HG03135 (cell line): ENCODE measurements at regions not wholly inside any gene's neighbourhood (a gene's known extent, or its start where the extent isn't known, plus 50 kb on each side); places are given as distances from the start of the nearest gene placed in this dataset.

Source experiments
- ATAC-seq: cut with Tn5 transposase; IDR thresholded peaks from one replicate; pipeline ENCODE4 v1.9.1; 2021; ENCODE audit warnings: mild to moderate bottlenecking, moderate library complexity; ENCODE audit not compliant: unreplicated experiment

GRCh38 chr4:181437895-181438294 lies 805.3 kb upstream of the TENM3 start:
- no peak for ATAC-seq

DNA sequence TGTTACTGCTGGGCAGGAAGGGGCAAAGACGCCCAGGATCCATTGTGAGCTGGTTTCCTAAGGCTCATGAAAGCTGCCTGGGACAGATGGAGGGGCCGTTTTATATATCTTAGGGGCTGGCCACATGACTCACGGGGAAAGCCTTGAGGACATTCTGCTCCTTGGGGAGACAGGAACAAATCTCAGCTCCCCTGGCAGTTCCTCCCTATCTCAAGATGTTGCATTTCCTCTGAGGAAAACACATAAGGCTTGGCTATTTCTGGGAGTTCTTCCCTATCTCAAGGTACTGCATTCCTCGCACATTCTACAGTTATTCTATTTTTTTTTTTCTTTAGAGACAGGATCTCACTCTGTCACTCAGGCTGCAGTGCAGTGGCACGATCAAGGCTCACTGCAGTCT lies 804.6 kb upstream of the TENM3 start:
- ATAC-seq, result no peak

- ATAC-seq, result no peak
These were observed 800.2 kb upstream of the TENM3 start for GRCh38 chr4:181443021-181443420.

- no peak for ATAC-seq
These were observed 777.4 kb upstream of the TENM3 start for GRCh38 chr4:181465826-181466225.

DNA sequence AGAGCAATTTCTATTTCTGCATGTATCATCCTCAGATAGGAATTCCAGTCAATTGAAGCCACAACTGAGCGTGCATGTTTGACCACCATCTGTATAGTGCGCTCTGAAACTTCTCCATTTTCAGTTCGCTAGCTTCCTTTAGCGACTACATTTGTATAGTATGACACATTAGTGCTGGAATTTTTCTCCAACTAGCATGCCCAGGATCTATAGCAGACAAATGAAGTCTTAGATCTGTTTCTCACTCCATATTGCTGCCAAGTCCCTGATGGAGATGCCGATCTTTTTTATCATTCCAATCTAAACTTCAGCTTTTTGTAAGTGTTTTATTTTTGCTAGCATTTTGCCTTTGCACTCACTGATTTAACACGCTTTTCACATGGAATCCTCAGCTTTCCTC lies 774.8 kb upstream of the TENM3 start:
- no peak for ATAC-seq

DNA sequence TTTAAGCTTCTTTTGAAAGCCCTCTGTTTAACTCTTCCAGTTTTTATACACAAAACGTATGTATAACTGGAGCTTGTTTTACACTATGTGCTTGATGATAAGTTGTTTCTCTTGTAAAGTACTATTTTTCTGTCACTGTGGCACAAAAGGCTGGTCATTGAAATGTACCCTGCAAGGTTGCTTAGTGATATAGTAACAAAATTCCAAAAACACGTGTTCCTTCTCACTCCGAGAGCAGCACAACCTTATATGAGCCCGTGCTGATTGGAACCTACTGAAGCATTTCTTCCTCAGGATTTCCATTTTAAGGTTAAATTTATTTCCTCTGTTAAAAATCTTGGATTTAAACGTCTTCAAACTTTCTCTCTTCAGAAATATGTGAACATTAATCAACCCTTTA lies 772.9 kb upstream of the TENM3 start:
- ATAC-seq, result no peak

DNA sequence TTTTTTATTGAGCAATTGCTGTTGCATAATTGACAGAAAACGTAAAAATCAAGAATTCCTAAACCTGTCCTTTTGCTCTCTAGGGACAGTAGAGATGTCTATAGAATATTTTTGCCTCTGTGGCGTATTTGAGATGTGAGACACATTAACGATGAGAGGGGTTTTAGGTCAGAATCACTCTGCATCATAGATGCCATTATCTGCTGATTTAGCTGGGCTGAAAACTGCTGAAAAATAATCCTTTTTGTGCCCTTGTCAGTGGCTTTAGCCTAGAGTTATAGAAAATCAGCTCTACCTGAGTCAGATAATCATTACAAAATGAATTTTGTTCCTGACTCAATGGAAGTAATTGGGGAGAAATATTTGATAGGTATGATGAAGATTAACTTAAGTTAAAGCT lies 767.8 kb upstream of the TENM3 start:
- no peak for ATAC-seq

GRCh38 chr4:181475781-181476507 lies 767.3 kb upstream of the TENM3 start:
- no peak for ATAC-seq

GRCh38 chr4:181476508-181476890 lies 766.7 kb upstream of the TENM3 start:
- no peak for ATAC-seq

GRCh38 chr4:181477591-181477990 lies 765.6 kb upstream of the TENM3 start:
- no peak for ATAC-seq

DNA sequence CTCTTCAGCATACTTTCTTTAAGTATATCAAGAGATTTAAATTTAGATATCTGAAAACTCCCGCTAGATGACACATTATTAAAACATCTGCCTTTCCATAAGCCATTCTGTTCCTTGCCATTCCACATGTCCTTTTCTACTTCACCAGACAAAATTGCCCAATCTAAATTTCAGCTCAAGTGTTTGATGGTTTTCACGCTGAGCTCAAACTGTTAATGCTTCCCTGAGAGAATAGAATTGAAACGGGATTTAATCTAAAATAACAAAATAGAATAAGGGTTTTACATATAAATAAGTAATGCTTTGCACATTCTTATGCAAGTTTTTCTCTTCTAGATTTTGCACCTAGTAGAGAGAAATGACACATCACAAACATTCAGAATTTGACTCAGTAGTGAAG lies 764.5 kb upstream of the TENM3 start:
- no peak for ATAC-seq

DNA sequence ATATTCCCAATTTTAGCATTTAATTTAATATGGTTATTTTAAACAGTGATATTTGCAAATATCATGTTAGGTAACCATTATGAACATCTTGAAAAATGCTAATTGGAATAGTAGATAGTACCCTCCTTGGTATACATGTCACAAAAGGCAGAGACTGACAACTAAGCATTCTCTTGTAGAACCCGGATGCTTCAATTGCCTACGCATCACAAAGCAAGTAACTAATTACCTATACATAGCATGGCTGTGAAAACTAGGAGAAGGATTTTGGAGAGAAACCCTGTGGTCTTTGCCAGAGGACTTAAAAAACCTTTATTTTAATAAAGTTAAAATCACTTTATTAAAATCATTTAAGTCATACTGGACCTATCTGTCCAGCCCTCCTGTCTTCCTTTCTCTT lies 764.1 kb upstream of the TENM3 start:
- ATAC-seq, result no peak

DNA sequence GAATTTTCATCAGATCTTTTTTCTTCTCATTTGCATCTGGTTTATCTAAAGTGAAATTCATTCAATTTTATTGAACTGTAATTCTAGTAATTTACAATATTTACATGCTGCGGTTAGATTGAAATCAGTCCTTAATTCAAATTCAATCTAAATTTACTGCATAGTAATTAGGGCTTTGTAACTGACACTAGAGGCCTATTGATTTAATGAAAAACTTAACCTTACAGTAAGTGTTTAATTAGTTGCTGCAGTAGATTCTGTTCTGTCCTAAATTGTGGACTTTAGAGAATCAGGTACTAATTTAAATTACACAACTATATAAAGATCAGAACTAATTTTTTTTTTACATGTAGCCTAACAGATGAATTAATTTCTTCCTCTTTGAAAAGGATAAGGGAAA lies 758.8 kb upstream of the TENM3 start:
- ATAC-seq, result no peak

DNA sequence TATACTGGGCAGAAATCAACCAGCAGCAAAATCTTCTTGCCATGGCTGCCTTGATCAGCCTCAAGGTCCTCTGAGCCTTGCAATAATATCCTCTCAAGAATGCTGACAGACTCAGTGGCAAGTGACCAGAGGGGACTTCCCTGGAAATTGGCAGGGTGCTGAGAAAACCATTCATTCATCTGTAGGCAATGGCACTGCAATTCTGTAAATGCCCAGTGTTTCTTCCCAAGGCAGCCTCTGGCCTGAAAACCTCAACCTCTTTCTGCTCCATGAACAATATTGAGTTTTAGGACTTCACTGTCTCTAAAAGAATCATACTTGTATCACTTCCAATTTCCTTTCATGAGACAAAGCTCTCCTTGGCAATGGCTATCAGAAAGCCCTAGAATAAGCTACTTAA lies 754.3 kb upstream of the TENM3 start:
- no peak for ATAC-seq

- ATAC-seq, result no peak
These were observed 745.1 kb upstream of the TENM3 start for GRCh38 chr4:181498148-181498547.

GRCh38 chr4:181502611-181503010 lies 740.6 kb upstream of the TENM3 start:
- no peak for ATAC-seq

DNA sequence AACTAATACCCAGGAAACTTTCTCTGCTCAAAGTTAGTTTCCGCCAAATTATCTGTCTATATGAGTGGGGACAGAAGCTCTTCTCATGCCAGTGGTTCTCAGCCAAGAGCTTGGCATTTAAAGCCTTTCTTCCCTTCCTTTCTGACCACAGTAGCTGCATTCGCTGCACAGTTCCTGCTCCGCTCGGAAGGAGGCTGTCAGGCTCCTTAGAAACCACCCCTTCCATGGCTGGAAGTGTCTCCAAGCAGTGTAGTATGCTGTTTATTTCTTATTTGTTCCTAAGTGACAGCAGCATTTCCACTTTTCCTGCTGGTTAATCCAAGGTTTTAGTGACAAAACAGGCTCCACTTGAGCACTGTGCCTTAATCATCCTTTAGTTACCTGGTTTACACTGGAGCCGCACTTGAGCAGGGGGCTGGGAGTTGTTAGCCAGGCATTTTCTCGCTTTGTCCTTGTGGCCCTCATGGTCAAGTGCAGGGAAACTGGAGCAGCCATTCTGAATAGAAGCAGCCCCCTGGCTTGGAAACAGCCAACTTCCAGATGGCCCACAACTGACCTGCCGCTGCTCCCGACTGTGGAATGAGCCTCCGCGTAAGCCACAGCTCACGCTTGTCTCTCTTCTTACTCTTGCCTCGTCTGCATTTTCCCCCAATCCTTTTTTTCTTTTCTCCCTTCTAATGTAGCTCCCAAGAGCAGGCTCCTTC lies 739.4 kb upstream of the TENM3 start:
- no peak for ATAC-seq

DNA sequence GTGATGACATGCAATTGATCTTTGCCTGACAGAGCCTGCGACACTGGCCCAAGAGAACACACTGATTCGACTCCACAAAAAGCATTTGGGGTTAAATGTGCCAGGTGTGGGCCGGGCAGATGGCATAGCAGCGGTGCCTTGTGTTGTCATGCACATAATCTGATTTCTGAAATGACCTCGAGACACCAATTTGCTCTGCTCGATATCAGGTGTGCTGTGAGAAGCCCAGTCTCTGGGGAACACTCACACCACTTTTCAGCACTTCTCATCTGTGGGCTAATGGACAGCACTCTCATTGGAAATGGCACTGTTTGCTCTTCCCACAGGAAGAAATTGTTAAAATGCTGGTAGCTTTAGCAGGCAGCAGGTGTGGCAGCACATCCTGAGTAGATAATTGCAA lies 738.3 kb upstream of the TENM3 start:
- no peak for ATAC-seq

DNA sequence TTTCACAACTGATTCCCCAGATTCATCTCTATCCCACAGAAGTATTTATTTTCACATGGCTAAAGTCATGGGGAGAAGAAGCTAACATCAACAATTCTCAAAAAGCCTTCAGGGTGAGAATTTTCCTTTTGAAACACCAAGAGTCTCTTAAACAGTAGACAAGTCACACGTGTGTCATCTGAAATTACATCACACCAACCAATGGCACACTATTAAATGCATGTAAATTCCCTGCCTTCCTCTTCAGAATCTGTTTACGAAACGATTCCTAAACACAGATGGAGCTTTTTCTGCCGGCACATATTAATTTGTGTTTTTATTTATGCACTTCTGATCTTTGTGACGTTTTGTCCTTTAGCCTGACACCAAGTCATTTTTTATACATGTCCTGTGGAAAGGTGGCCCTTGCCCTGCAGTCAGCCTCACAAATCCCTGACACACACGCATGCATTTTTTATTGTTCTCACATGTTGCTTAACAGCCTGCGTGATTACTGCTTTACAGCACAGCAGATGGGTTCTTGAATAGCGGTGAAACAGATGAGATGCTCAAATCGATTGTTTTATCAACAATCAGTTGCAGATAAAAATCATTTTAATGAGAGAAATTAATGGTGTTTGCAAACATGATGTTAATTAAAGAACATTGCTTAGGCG lies 735.9 kb upstream of the TENM3 start:
- ATAC-seq, result no peak

- ATAC-seq, result no peak
These were observed 735.3 kb upstream of the TENM3 start for GRCh38 chr4:181507938-181508337.

DNA sequence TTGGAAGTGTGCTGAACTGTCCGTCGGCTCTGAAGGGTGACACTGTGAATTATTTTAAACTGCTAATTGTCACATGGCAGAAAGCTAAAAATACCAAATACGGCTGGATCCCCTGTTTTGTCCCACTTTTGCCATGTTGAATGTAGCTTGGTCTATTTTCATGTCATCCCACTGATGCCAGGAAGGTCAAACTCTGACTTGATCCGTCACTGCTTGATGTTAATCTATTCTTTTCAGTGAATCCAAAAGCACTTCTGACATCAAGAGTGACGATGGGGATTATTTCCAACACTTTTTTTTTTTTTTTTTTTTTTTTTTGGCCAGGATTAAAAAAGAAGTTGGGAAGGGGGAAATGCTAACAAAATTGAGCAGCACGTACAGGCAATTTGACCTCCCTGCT lies 734.6 kb upstream of the TENM3 start:
- ATAC-seq, result no peak

DNA sequence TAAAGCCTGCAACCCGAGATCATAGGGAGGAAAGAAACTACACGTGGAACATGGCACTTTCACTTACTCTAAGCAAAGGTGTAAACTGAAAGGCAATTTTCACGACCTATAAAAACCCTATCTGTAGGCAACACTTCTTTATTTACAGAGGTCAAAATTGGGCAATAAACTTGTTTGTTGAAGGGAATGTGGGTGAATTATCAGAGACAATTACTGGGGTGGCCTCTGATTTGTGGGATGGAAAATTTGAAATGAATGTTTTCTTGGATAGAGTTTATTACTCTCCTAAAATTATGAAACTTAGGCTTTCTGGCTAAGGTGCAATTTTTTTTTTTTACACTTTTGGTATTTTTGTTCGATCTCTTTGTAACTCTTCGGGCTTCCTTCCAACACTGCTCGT lies 734.1 kb upstream of the TENM3 start:
- ATAC-seq, result no peak
